Lung (tissue), 11 donors: ENCODE measurements at regions not wholly inside any gene's neighbourhood (a gene's known extent, or its start where the extent isn't known, plus 50 kb on each side); places are given as distances from the start of the nearest gene placed in this dataset.
A peak's percentile ranks its signal among the peaks of the same experiment; 100 is the strongest.

ENCODE experiments used
- ATAC-seq: fragments of 200-7000 bp; cut with Tn5 transposase; one replicate; pipeline ENCODE4 v1.9.1; 2020; ENCODE audit warnings: moderate number of reproducible peaks; ENCODE audit not compliant: insufficient read depth, low FRiP score
- DNase-seq, 3 donors: peaks; one replicate each; pipeline ENCODE4 v3.0.0-alpha.2; 2013 to 2017
- H3K27ac ChIP-seq, 2 donors: one replicate each; pipeline ENCODE4 v1.5.1; 2013; ENCODE audit warnings: mild to moderate bottlenecking in 2 of 2, moderate library complexity in 2 of 2, control low read depth in 1 of 2, inconsistent platforms in 1 of 2, low read depth in 1 of 2, low read length in 1 of 2
- H3K27me3 ChIP-seq, 3 donors: one replicate each; pipeline ENCODE4 v1.5.1; 2013; ENCODE audit warnings: low read length in 2 of 3; ENCODE audit not compliant: control insufficient read depth in 3 of 3, insufficient read depth in 3 of 3
- H3K36me3 ChIP-seq, 4 donors: one replicate each; pipeline ENCODE4 v1.5.1; 2013; ENCODE audit warnings: low read length in 4 of 4, mild to moderate bottlenecking in 1 of 4, moderate library complexity in 1 of 4; ENCODE audit not compliant: control insufficient read depth in 4 of 4, insufficient read depth in 4 of 4
- H3K4me1 ChIP-seq, 5 donors: one replicate each; pipeline ENCODE4 v1.5.1; 2013; ENCODE audit warnings: low read length in 5 of 5, mild to moderate bottlenecking in 2 of 5, moderate library complexity in 1 of 5; ENCODE audit not compliant: control insufficient read depth in 5 of 5, insufficient read depth in 5 of 5
- H3K4me3 ChIP-seq: one replicate; pipeline ENCODE4 v1.5.1; 2013; ENCODE audit warnings: mild to moderate bottlenecking, control low read depth, moderate library complexity
- H3K9ac ChIP-seq, 2 donors: one replicate each; pipeline ENCODE4 v1.5.1; 2013; ENCODE audit warnings: low read length in 2 of 2, control low read depth in 1 of 2; ENCODE audit not compliant: insufficient read depth in 1 of 2
- H3K9me3 ChIP-seq, 4 donors: one replicate each; pipeline ENCODE4 v1.5.1; 2013; ENCODE audit warnings: low read length in 3 of 4, mild to moderate bottlenecking in 1 of 4, moderate library complexity in 1 of 4; ENCODE audit not compliant: control insufficient read depth in 4 of 4, insufficient read depth in 3 of 4
- WGBS, 2 donors: extraction: QIAGEN DNeasy Blood & Tissue Kit; methylation state at CpG; one replicate each; pipeline ENCODE4 v1.1.7; 2013; 5-methylcytosine and 5-hydroxymethylcytosine counted together
- TF ChIP-seq, protein P1 (sequence below): IDR thresholded peaks from 2 replicates; pipeline ENCODE4 v1.5.1; 2012; ENCODE audit warnings: mild to moderate bottlenecking; ENCODE audit errors: control extremely low read depth, extremely low read depth
- donor health status: control.
- donor health status: control.
- donor health status: Bipolar disorder and iron deficiency.
- donor health status: healthy.
- donor health status: DM: yes; HTN: yes; CAD: no.

DNA sequence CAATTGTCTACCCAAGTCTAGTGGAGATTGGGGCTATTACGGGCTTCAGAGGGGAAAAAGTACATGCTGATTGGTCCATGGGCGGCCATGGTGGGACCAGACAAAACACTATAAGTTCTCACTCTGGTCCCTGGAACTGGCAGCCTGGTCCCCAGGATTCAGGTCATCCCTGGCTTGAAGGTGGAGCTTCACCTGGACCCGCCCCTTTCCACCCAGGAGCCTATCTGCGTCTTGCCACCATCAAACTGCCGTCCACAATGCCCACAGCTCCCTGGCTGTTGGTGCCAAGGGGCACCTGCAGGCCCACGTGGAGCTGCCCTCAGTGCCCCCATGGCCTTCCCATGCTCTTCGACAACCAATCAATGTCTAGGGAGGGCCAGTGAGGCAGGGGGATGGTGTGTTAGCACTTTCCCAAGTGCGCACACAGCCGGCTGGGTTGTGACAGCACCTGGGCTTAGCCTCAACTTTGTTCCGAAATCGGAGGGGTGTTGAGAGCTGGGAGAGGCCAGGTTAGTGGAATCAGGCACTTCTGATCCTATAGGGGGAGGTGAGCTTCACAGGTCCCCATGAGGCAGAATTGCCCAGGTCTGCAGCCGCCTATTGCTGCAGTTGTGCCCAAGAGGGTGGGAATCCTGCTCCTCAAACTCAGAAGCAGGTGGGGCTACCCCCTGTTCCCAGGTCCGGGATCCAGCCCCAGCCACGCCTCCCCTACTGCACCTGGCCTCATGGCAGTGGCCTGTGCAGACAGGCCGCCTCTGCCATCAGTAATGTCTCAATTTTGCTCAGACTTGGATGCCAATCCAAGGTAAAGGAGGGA, 1369.4 kb upstream of the PRMT6 start:
- Histone ChIP-seq H3K27me3 (no peaks in the 10 kb centered on the region), H3K36me3 (no peaks in the 10 kb centered on the region), H3K27ac (no peak overlapping the region), H3K4me1 (no peaks in the 10 kb centered on the region), H3K4me3 (no peak overlapping the region), H3K9ac (no peak overlapping the region), H3K9me3 (peaks cover 0 to 5% (median 0%) of the 10 kb centered on the region in 4 donors)
- no peak for DNase-seq
- ATAC-seq = no peak
- TF ChIP-seq, protein P1, sequence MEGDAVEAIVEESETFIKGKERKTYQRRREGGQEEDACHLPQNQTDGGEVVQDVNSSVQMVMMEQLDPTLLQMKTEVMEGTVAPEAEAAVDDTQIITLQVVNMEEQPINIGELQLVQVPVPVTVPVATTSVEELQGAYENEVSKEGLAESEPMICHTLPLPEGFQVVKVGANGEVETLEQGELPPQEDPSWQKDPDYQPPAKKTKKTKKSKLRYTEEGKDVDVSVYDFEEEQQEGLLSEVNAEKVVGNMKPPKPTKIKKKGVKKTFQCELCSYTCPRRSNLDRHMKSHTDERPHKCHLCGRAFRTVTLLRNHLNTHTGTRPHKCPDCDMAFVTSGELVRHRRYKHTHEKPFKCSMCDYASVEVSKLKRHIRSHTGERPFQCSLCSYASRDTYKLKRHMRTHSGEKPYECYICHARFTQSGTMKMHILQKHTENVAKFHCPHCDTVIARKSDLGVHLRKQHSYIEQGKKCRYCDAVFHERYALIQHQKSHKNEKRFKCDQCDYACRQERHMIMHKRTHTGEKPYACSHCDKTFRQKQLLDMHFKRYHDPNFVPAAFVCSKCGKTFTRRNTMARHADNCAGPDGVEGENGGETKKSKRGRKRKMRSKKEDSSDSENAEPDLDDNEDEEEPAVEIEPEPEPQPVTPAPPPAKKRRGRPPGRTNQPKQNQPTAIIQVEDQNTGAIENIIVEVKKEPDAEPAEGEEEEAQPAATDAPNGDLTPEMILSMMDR = no peak
- WGBS, 2 donors = 86 to 88% methylated on average over 14 to 15 of the region's 15 CpGs

GRCh38 chr1:105700723-105701122, 1355.8 kb upstream of the PRMT6 start:
- no peaks in the 10 kb centered on the region for H3K9me3 ChIP-seq
- DNase-seq = peak in 1 of 3 donors; percentile 6
- no peaks in the 10 kb centered on the region for H3K36me3 ChIP-seq
- H3K4me3 ChIP-seq = no peak overlapping the region
- WGBS, 2 donors = 60 to 83% methylated on average over 2 of the region's 2 CpGs
- ATAC-seq = no peak
- no peak overlapping the region for H3K9ac ChIP-seq
- no peak overlapping the region for H3K27ac ChIP-seq
- H3K4me1 ChIP-seq = no peaks in the 10 kb centered on the region
- TF ChIP-seq, protein P1 = no peak
- H3K27me3 ChIP-seq = no peaks in the 10 kb centered on the region

GRCh38 chr1:105724286-105724685, 1332.2 kb upstream of the PRMT6 start:
- no peak overlapping the region for H3K9ac ChIP-seq
- WGBS, 2 donors = 42 to 80% methylated on average over 1 of the region's 1 CpG

More at GRCh38 chr1:105724286-105724685, 1332.2 kb upstream of the PRMT6 start:
- ATAC-seq (no peak), DNase-seq (peak in 2 of 3 donors; percentile 71)
- Histone ChIP-seq H3K27me3 (no peaks in the 10 kb centered on the region), H3K36me3 (no peaks in the 10 kb centered on the region), H3K4me3 (no peak overlapping the region), H3K9me3 (no peaks in the 10 kb centered on the region), H3K27ac (no peak overlapping the region), H3K4me1 (peaks cover 0 to 5% (median 0%) of the 10 kb centered on the region in 5 donors)
- TF ChIP-seq, protein P1 = no peak
